Transverse colon (tissue), 4 donors: ENCODE measurements at regions not wholly inside any gene's neighbourhood (a gene's known extent, or its start where the extent isn't known, plus 50 kb on each side); places are given as distances from the start of the nearest gene placed in this dataset.

Experiments
- DNase-seq: peaks from one replicate; pipeline ENCODE4 v3.0.0-alpha.2; 2019
- H3K27ac ChIP-seq, 4 donors: fragments of 200-600 bp; sonication (generic); 2 replicates each; pipeline ENCODE4 v1.5.1; 2016 to 2018; ENCODE audit warnings: inconsistent platforms in 4 of 4
- H3K27me3 ChIP-seq: fragments of 200-600 bp; sonication (generic); 2 replicates; pipeline ENCODE4 v1.5.1; 2017; ENCODE audit warnings: inconsistent platforms
- H3K36me3 ChIP-seq, 4 donors: fragments of 200-600 bp; sonication (generic); 2 replicates each; pipeline ENCODE4 v1.5.1; 2017 to 2019; ENCODE audit warnings: inconsistent platforms in 4 of 4
- H3K4me1 ChIP-seq, 4 donors: fragments of 200-600 bp; sonication (generic); 2 replicates each; pipeline ENCODE4 v1.5.1; 2017 to 2020; ENCODE audit warnings: inconsistent platforms in 4 of 4
- H3K4me3 ChIP-seq, 4 donors: fragments of 200-600 bp; sonication (generic); 1 replicate in 1 of 4; 2 replicates in 3 of 4; pipeline versions ENCODE4 v1.5.1 to v1.6.1; 2017 to 2019; ENCODE audit warnings: inconsistent platforms in 4 of 4
- H3K9me3 ChIP-seq, 2 donors: fragments of 200-600 bp; sonication (generic); 2 replicates each; pipeline ENCODE4 v1.5.1; 2017 to 2019; ENCODE audit warnings: inconsistent platforms in 2 of 2
- CTCF ChIP-seq, 5 experiments: fragments of 200-600 bp in 3 of 5; fragments of 450-650 bp in 2 of 5; sonication (generic) in 3 of 5; IDR thresholded peaks; 1 replicate in 2 of 5; 2 replicates in 3 of 5; pipeline ENCODE4 v1.5.1; 2016 to 2017; ENCODE audit warnings: antibody characterized with exemption in 5 of 5, inconsistent platforms in 3 of 5, mild to moderate bottlenecking in 2 of 5, moderate library complexity in 1 of 5
- EP300 ChIP-seq: sonication (generic); formaldehyde crosslinking; IDR thresholded peaks from one replicate; pipeline ENCODE4 v1.6.1; 2017; ENCODE audit warnings: antibody characterized with exemption, low read depth
- POLR2A ChIP-seq: fragments of 450-650 bp; IDR thresholded peaks from one replicate; pipeline ENCODE4 v1.6.1; 2016; ENCODE audit warnings: antibody characterized with exemption, mild to moderate bottlenecking, moderate library complexity
- POLR2AphosphoS5 ChIP-seq, 3 donors: sonication (generic); formaldehyde crosslinking; IDR thresholded peaks; one replicate each; pipeline ENCODE4 v1.6.1; 2016; ENCODE audit warnings: antibody characterized with exemption in 3 of 3
- WGBS, 2 donors: methylation state at CpG; one replicate each; pipeline ENCODE4 v1.1.5; 2018; ENCODE audit warnings: low coverage in 1 of 2; 5-methylcytosine and 5-hydroxymethylcytosine counted together
- in situ Hi-C, 4 donors: fragments of 200-750 bp; cut with MboI; loops; one replicate each; pipeline versions ENCODE4 v1.15.0 to v1.15.1; 2017; ENCODE audit warnings: low sequenced_read_pairs in 3 of 4, low pct_ligation_motif_present in 1 of 4, low pct_unique_long_range_greater_than_20kb in 1 of 4
- intact Hi-C: fragments of 100-400 bp; cut with DNase I; formaldehyde crosslinking; loops from one replicate; pipeline ENCODE4 v1.15.1; 2023; ENCODE audit warnings: low total_unique reads

GRCh38 chr3:64410226-64410625, 185.0 kb upstream of the PRICKLE2 start:
- no peak for DNase-seq
- Histone ChIP-seq H3K36me3 (no peaks in the 10 kb centered on the region), H3K4me1 (no peaks in the 10 kb centered on the region), H3K27ac (no peak overlapping the region), H3K4me3 (no peak overlapping the region), H3K27me3 (no peaks in the 10 kb centered on the region), H3K9me3 (no peaks in the 10 kb centered on the region)
- TF ChIP-seq POLR2A: no peak
- TF ChIP-seq EP300: no peak
- no peak for TF ChIP-seq POLR2AphosphoS5 (IDR thresholded peaks at IDR 0.05)
- TF ChIP-seq CTCF (IDR thresholded peaks at IDR 0.05): no peak
- WGBS, 2 donors: 83 to 91% methylated on average over 4 to 6 of the region's 6 CpGs
- in situ Hi-C loops: no loop called here
- intact Hi-C loops: no loop called here

- no peak overlapping the region for H3K4me3 ChIP-seq
- no peaks in the 10 kb centered on the region for H3K27me3 ChIP-seq
- no peak for DNase-seq
- intact Hi-C loops (loop anchor here (10.0 kb wide), 1 partner anchor 66 kb away; no protein-coding TSS in a partner anchor), in situ Hi-C loops (loop anchor here in 1 of 4 donors (10.0 kb wide), 1 partner anchor 374 kb away; no protein-coding TSS in a partner anchor)
- no peaks in the 10 kb centered on the region for H3K4me1 ChIP-seq
- TF ChIP-seq POLR2AphosphoS5 (IDR thresholded peaks at IDR 0.05): no peak
- TF ChIP-seq EP300: no peak
- TF ChIP-seq CTCF (IDR thresholded peaks at IDR 0.05): no peak
- TF ChIP-seq POLR2A: no peak
- no peak overlapping the region for H3K27ac ChIP-seq
- H3K36me3 ChIP-seq: no peaks in the 10 kb centered on the region
- H3K9me3 ChIP-seq: no peaks in the 10 kb centered on the region
Observed at GRCh38 chr3:64408770-64409169, 183.5 kb upstream of the PRICKLE2 start.

- WGBS, 2 donors: 37 to 62% methylated on average over 3 of the region's 3 CpGs
Observed at GRCh38 chr3:64406271-64406670, 181.0 kb upstream of the PRICKLE2 start.

GRCh38 chr3:64405211-64405835, 180.1 kb upstream of the PRICKLE2 start:
- H3K36me3 ChIP-seq: no peaks in the 10 kb centered on the region
- no peaks in the 10 kb centered on the region for H3K9me3 ChIP-seq
- no peak for DNase-seq
- H3K4me3 ChIP-seq: no peak overlapping the region
- in situ Hi-C loops: loop anchor here in 1 of 4 donors (10.0 kb wide), 1 partner anchor 371 kb away; no protein-coding TSS in a partner anchor
- intact Hi-C loops: loop anchor here (10.0 kb wide), 1 partner anchor 69 kb away; no protein-coding TSS in a partner anchor
- H3K27ac ChIP-seq: no peak overlapping the region
- TF ChIP-seq EP300: no peak
- TF ChIP-seq POLR2A: no peak
- TF ChIP-seq CTCF (IDR thresholded peaks at IDR 0.05): no peak
- TF ChIP-seq POLR2AphosphoS5 (IDR thresholded peaks at IDR 0.05): no peak
- no peaks in the 10 kb centered on the region for H3K27me3 ChIP-seq
- 69 to 86% methylated on average over 1 of the region's 1 CpG for WGBS, 2 donors
- no peaks in the 10 kb centered on the region for H3K4me1 ChIP-seq

More at GRCh38 chr3:64406271-64406670, 181.0 kb upstream of the PRICKLE2 start:
- no peak for DNase-seq
- intact Hi-C loops (loop anchor here (10.0 kb wide), 1 partner anchor 69 kb away; no protein-coding TSS in a partner anchor), in situ Hi-C loops (loop anchor here in 1 of 4 donors (10.0 kb wide), 1 partner anchor 371 kb away; no protein-coding TSS in a partner anchor)
- H3K4me1 ChIP-seq: no peaks in the 10 kb centered on the region
- no peaks in the 10 kb centered on the region for H3K36me3 ChIP-seq
- H3K27ac ChIP-seq: no peak overlapping the region
- H3K4me3 ChIP-seq: no peak overlapping the region
- no peaks in the 10 kb centered on the region for H3K9me3 ChIP-seq
- TF ChIP-seq POLR2A: no peak
- TF ChIP-seq POLR2AphosphoS5 (IDR thresholded peaks at IDR 0.05): no peak
- no peak for TF ChIP-seq CTCF (IDR thresholded peaks at IDR 0.05)
- no peak for TF ChIP-seq EP300
- H3K27me3 ChIP-seq: no peaks in the 10 kb centered on the region
